Transverse colon (tissue), 4 donors: ENCODE measurements at regions not wholly inside any gene's neighbourhood (a gene's known extent, or its start where the extent isn't known, plus 50 kb on each side); places are given as distances from the start of the nearest gene placed in this dataset.

ENCODE experiments used
- POLR2A ChIP-seq: fragments of 450-650 bp; IDR thresholded peaks from one replicate; pipeline ENCODE4 v1.6.1; 2016; ENCODE audit warnings: antibody characterized with exemption, mild to moderate bottlenecking, moderate library complexity
- POLR2AphosphoS5 ChIP-seq, 3 donors: sonication (generic); formaldehyde crosslinking; IDR thresholded peaks; one replicate each; pipeline ENCODE4 v1.6.1; 2016; ENCODE audit warnings: antibody characterized with exemption in 3 of 3
- TF ChIP-seq, protein P1 (sequence below), 5 experiments: fragments of 200-600 bp in 3 of 5; fragments of 450-650 bp in 2 of 5; sonication (generic) in 3 of 5; IDR thresholded peaks; 1 replicate in 2 of 5; 2 replicates in 3 of 5; pipeline ENCODE4 v1.5.1; 2016 to 2017; ENCODE audit warnings: antibody characterized with exemption in 5 of 5, inconsistent platforms in 3 of 5, mild to moderate bottlenecking in 2 of 5, moderate library complexity in 1 of 5

DNA sequence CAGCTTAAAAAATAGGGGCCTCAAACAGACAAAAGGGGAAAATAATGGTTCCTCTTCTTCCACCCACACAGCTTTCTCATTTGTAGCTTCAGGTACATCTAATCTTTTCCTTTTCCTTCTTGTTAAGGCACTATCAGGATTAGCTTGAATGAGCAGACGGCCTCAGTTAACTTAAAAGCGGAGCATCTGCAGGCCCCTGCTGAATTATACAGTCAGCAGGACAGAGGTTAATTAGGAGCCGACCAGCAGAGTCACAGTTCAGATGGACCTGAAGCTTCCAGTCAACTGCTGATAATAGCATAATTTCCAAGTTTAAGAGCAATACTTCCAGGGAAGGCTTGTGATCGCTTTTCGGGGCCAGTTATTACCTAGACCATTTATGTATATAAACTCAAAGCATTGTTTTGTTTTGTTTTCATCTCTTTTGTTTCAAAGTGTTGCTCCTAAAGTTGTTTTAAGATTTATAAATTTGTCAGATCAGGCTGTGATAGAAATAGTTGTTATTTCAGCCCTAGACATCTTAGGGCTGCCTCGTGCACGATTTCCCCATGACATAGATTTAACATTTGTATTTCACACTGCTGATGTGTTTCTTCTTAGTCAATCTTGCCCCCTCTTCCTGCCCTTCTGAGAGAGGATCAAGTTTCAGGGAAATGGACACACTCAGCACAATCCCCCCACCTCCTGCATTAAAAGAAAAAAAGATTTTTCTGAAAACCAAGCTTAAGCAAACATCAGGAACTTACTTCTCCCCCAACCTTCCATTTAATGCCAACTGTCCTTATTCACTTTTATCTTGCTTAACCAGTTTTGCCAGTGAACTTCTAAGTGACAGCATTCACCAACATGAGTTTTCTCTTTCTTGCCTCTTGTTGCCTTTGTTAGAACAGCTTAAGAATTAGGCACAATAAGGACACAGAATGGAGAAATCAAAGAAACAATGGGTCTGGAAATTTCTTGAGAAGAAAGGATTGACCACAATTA lies 449.8 kb downstream of the ARHGEF28 start:
- TF ChIP-seq, protein P1, sequence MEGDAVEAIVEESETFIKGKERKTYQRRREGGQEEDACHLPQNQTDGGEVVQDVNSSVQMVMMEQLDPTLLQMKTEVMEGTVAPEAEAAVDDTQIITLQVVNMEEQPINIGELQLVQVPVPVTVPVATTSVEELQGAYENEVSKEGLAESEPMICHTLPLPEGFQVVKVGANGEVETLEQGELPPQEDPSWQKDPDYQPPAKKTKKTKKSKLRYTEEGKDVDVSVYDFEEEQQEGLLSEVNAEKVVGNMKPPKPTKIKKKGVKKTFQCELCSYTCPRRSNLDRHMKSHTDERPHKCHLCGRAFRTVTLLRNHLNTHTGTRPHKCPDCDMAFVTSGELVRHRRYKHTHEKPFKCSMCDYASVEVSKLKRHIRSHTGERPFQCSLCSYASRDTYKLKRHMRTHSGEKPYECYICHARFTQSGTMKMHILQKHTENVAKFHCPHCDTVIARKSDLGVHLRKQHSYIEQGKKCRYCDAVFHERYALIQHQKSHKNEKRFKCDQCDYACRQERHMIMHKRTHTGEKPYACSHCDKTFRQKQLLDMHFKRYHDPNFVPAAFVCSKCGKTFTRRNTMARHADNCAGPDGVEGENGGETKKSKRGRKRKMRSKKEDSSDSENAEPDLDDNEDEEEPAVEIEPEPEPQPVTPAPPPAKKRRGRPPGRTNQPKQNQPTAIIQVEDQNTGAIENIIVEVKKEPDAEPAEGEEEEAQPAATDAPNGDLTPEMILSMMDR (IDR thresholded peaks at IDR 0.05), result no peak
- no peak for TF ChIP-seq POLR2A
- TF ChIP-seq POLR2AphosphoS5 (IDR thresholded peaks at IDR 0.05), result no peak
